ENCODE measurements at regions not wholly inside any gene's neighbourhood (a gene's known extent, or its start where the extent isn't known, plus 50 kb on each side); places are given as distances from the start of the nearest gene placed in this dataset.

DNA sequence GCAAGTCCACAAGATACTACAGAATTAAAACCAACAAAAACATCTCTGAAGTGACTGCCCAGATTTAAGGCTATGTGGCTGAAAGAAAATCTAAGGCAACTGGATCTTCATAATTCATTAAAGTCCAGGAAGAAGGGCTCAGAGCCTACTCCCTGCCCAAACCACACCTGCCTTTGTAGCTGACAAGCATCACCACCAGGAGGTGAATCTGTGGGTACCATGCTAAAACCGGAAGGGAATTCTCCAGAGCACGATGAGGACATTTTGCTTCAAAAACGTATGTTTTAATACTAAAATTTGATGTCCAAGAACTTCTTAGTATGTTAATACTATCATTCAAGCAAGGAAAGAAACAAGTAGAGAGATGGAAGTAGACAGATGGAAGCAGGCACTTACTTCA lies 495.9 kb upstream of the NECTIN3 start:
- H3K9me3 ChIP-seq (ENCODE audit: control insufficient read depth, low read length) = peaks cover 4% of the 10 kb centered on the region
- H3K4me1 ChIP-seq (ENCODE audit: control insufficient read depth, insufficient read depth, low read length) = peaks cover 9% of the 10 kb centered on the region
- peak; percentile 56 for DNase-seq
- Mint-ChIP-seq H3K4me3 (no peak overlapping the region), H3K27ac (no peak overlapping the region), H3K27me3 (ENCODE audit: insufficient read depth) (no peaks in the 10 kb centered on the region), H3K4me1 (peaks cover 24% of the 10 kb centered on the region), H3K36me3 (ENCODE audit: low read depth) (peaks cover 7% of the 10 kb centered on the region), H3K9me3 (peaks cover 7% of the 10 kb centered on the region)
- TF ChIP-seq, protein P1, sequence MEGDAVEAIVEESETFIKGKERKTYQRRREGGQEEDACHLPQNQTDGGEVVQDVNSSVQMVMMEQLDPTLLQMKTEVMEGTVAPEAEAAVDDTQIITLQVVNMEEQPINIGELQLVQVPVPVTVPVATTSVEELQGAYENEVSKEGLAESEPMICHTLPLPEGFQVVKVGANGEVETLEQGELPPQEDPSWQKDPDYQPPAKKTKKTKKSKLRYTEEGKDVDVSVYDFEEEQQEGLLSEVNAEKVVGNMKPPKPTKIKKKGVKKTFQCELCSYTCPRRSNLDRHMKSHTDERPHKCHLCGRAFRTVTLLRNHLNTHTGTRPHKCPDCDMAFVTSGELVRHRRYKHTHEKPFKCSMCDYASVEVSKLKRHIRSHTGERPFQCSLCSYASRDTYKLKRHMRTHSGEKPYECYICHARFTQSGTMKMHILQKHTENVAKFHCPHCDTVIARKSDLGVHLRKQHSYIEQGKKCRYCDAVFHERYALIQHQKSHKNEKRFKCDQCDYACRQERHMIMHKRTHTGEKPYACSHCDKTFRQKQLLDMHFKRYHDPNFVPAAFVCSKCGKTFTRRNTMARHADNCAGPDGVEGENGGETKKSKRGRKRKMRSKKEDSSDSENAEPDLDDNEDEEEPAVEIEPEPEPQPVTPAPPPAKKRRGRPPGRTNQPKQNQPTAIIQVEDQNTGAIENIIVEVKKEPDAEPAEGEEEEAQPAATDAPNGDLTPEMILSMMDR (conservative IDR thresholded peaks at IDR 0.05) = peak; percentile 65
- H3K4me3 ChIP-seq (ENCODE audit: low read length) = no peak overlapping the region
- no peak overlapping the region for H3K9ac ChIP-seq (ENCODE audit: extremely low read depth, low read length, poor library complexity, severe bottlenecking)
- H3K36me3 ChIP-seq (ENCODE audit: control insufficient read depth, insufficient read depth, low read length) = no peaks in the 10 kb centered on the region
- no peaks in the 10 kb centered on the region for H3K27me3 ChIP-seq (ENCODE audit: control insufficient read depth, insufficient read depth, low read length, poor library complexity, severe bottlenecking)
- WGBS, 2 experiments (ENCODE audit: insufficient coverage in 1 of 2, insufficient read length in 1 of 2) = 89% methylated on average over 3 of the region's 3 CpGs; no CpG with 5 or more reads in 1 of the 2 experiments
- H3K27ac ChIP-seq (ENCODE audit: low read depth, low read length) = no peak overlapping the region

- Histone ChIP-seq H3K4me3 (ENCODE audit: low read length) (no peak overlapping the region), H3K9me3 (ENCODE audit: control insufficient read depth, low read length) (peaks cover 10% of the 10 kb centered on the region), H3K27me3 (ENCODE audit: control insufficient read depth, insufficient read depth, low read length, poor library complexity, severe bottlenecking) (no peaks in the 10 kb centered on the region), H3K4me1 (ENCODE audit: control insufficient read depth, insufficient read depth, low read length) (peaks cover 9% of the 10 kb centered on the region), H3K9ac (ENCODE audit: extremely low read depth, low read length, poor library complexity, severe bottlenecking) (no peak overlapping the region), H3K36me3 (ENCODE audit: control insufficient read depth, insufficient read depth, low read length) (no peaks in the 10 kb centered on the region), H3K27ac (ENCODE audit: low read depth, low read length) (peak overlapping the region; percentile 3)
- peaks cover 13% of the 10 kb centered on the region for H3K9me3 Mint-ChIP-seq
- H3K36me3 Mint-ChIP-seq (ENCODE audit: low read depth) = peaks cover 7% of the 10 kb centered on the region
- H3K27me3 Mint-ChIP-seq (ENCODE audit: insufficient read depth) = no peaks in the 10 kb centered on the region
- H3K4me1 Mint-ChIP-seq = peaks cover 24% of the 10 kb centered on the region
- peak overlapping the region; percentile 88 for H3K27ac Mint-ChIP-seq
- H3K4me3 Mint-ChIP-seq = no peak overlapping the region
- 21% methylated on average over 3 of the region's 3 CpGs; no CpG with 5 or more reads in 1 of the 2 experiments for WGBS, 2 experiments (ENCODE audit: insufficient coverage in 1 of 2, insufficient read length in 1 of 2)
- DNase-seq = peak; percentile 79
- TF ChIP-seq, protein P1 (conservative IDR thresholded peaks at IDR 0.05) = no peak
Measured at GRCh38 chr3:110576960-110577359, 494.7 kb upstream of the NECTIN3 start.

DNA sequence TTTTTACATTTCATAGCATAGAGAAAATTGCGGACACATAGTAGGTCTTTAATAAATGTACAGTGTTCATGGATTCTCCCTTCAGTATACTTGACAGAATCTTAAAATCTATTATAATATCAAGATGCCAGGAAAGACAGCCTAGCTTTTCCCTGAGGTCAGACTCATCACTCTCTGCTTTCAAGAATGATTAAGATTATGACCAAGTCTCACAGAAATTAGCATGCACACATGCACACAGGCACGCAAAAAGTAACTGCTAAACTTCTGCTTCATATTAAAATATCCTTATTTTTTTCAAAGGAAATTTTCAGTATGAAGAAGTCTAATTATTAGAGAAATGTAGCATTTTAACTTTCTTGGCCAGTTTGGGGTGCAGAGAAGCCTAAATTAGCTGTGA lies 493.8 kb upstream of the NECTIN3 start:
- peaks cover 27% of the 10 kb centered on the region for H3K4me1 Mint-ChIP-seq

More for the DNA sequence above, 493.8 kb upstream of the NECTIN3 start:
- Histone ChIP-seq H3K27me3 (ENCODE audit: control insufficient read depth, insufficient read depth, low read length, poor library complexity, severe bottlenecking) (no peaks in the 10 kb centered on the region), H3K4me3 (ENCODE audit: low read length) (no peak overlapping the region), H3K27ac (ENCODE audit: low read depth, low read length) (no peak overlapping the region), H3K36me3 (ENCODE audit: control insufficient read depth, insufficient read depth, low read length) (no peaks in the 10 kb centered on the region), H3K9me3 (ENCODE audit: control insufficient read depth, low read length) (peaks cover 15% of the 10 kb centered on the region), H3K4me1 (ENCODE audit: control insufficient read depth, insufficient read depth, low read length) (peaks cover 9% of the 10 kb centered on the region), H3K9ac (ENCODE audit: extremely low read depth, low read length, poor library complexity, severe bottlenecking) (no peak overlapping the region)
- Mint-ChIP-seq H3K36me3 (ENCODE audit: low read depth) (peaks cover 9% of the 10 kb centered on the region), H3K27ac (no peak overlapping the region), H3K9me3 (peaks cover 16% of the 10 kb centered on the region), H3K4me3 (no peak overlapping the region), H3K27me3 (ENCODE audit: insufficient read depth) (no peaks in the 10 kb centered on the region)
- WGBS, 2 experiments (ENCODE audit: insufficient coverage in 1 of 2, insufficient read length in 1 of 2) = 95 to 100% methylated on average over 1 to 2 of the region's 2 CpGs
- TF ChIP-seq, protein P1 (conservative IDR thresholded peaks at IDR 0.05) = no peak
- no peak for DNase-seq

Data from endodermal cell (in vitro differentiated cells).